GM12878 (cell line): ENCODE measurements at regions not wholly inside any gene's neighbourhood (a gene's known extent, or its start where the extent isn't known, plus 50 kb on each side); places are given as distances from the start of the nearest gene placed in this dataset.

Experiments
- ATAC-seq: fragments of 200-7000 bp; cut with Tn5 transposase; 3 replicates; pipeline ENCODE4 v1.9.1; 2020; ENCODE audit warnings: mild to moderate bottlenecking, moderate library complexity
- BruUV-seq: library from RNA; stranded (reverse); fragments of 400-500 nt; replicated peaks from 2 replicates; lab custom pipeline; 2021; lab: Mats Ljungman, UMichigan
- CTCF ChIA-PET: fragments of 300-600 bp; sonication (Branson Sonifier 250); formaldehyde crosslinking; extraction: SDS; loops from one replicate; lab custom pipeline; 2021; ENCODE audit warnings: inconsistent platforms; lab: Yijun Ruan, JAX
- POLR2A ChIA-PET: fragments of 350-600 bp; formaldehyde crosslinking; extraction: SDS; loops from one replicate; lab custom pipeline; 2021; ENCODE audit warnings: inconsistent platforms; lab: Charles Lee
- RAD21 ChIA-PET: fragments of 300-600 bp; sonication (Branson Sonifier 250); formaldehyde crosslinking; loops from one replicate; lab custom pipeline; 2023; ENCODE audit warnings: antibody characterized with exemption; ENCODE audit not compliant: unreplicated experiment; lab: Charles Lee
- SMC1A ChIA-PET: fragments of 300-600 bp; sonication (Branson Sonifier 250); formaldehyde crosslinking; loops from one replicate; lab custom pipeline; 2023; ENCODE audit not compliant: unreplicated experiment, uncharacterized antibody; lab: Charles Lee
- DNase-seq: peaks from one replicate; pipeline ENCODE4 v3.0.0-alpha.2; 2011; ENCODE audit warnings: low read depth, low spot score
- FAIRE-seq: peaks from 3 replicates; lab custom pipeline; 2011; peaks lifted over from hg19 to GRCh38; lab: Jason Lieb, UNC
- H2AFZ ChIP-seq: 2 replicates; pipeline ENCODE4 v1.6.0; 2011; ENCODE audit warnings: low read depth, low read length, control low read depth; ENCODE audit not compliant: control insufficient read depth
- H3K27ac ChIP-seq: 2 replicates; pipeline ENCODE4 v1.5.1; 2011; ENCODE audit warnings: control low read depth; ENCODE audit not compliant: control insufficient read depth, insufficient read depth
- H3K27me3 ChIP-seq, 2 experiments: replicated peaks in 1 of 2; 2 replicates each; pipeline versions ENCODE4 v1.6.0 to v1.6.1; 2011; ENCODE audit warnings: low read length in 1 of 2; ENCODE audit not compliant: control insufficient read depth in 2 of 2, insufficient read depth in 2 of 2
- H3K36me3 ChIP-seq, 2 experiments: 2 replicates each; pipeline ENCODE4 v1.5.1; 2011; ENCODE audit warnings: low read length in 1 of 2; ENCODE audit not compliant: control insufficient read depth in 2 of 2, insufficient read depth in 2 of 2
- H3K4me1 ChIP-seq: 2 replicates; pipeline ENCODE4 v1.6.1; 2011; ENCODE audit warnings: mild to moderate bottlenecking, low read length, moderate library complexity, mixed read lengths; ENCODE audit not compliant: control insufficient read depth, insufficient read depth
- H3K4me2 ChIP-seq: 2 replicates; pipeline ENCODE4 v1.6.0; 2011; ENCODE audit warnings: control low read depth; ENCODE audit not compliant: control insufficient read depth, insufficient read depth
- H3K4me3 ChIP-seq: fragments of 200-600 bp; sonication (generic); 2 replicates; pipeline ENCODE4 v1.5.1; 2016
- H3K79me2 ChIP-seq: 2 replicates; pipeline ENCODE4 v1.6.0; 2011; ENCODE audit warnings: low read length; ENCODE audit not compliant: control insufficient read depth, insufficient read depth
- H3K9ac ChIP-seq: 2 replicates; pipeline ENCODE4 v1.8.0; 2011; ENCODE audit warnings: low read length, control low read depth, mixed read lengths; ENCODE audit not compliant: control insufficient read depth, insufficient read depth
- H3K9me3 ChIP-seq: replicated peaks from 3 replicates; pipeline ENCODE4 v1.5.1; 2011; ENCODE audit warnings: mild to moderate bottlenecking, low read length; ENCODE audit not compliant: control insufficient read depth, insufficient read depth
- H4K20me1 ChIP-seq: 2 replicates; pipeline ENCODE4 v1.6.0; 2011; ENCODE audit not compliant: control insufficient read depth, insufficient read depth
- ETV6 ChIP-seq, 2 experiments: fragments of 450-650 bp in 1 of 2; IDR thresholded peaks in 1 of 2; conservative IDR thresholded peaks in 1 of 2; 2 replicates each; pipeline ENCODE4 v1.6.1; 2014; ENCODE audit warnings: antibody characterized with exemption in 1 of 2, borderline replicate concordance in 1 of 2, low read depth in 1 of 2, mild to moderate bottlenecking in 1 of 2, moderate library complexity in 1 of 2
- EZH2 ChIP-seq: IDR thresholded peaks from 2 replicates; pipeline ENCODE4 v1.6.1; 2012; ENCODE audit warnings: low read depth, mild to moderate bottlenecking, control low read depth, inconsistent platforms, low read length, borderline replicate concordance; ENCODE audit not compliant: control insufficient read depth
- HDAC6 ChIP-seq: fragments of 200-600 bp; sonication (generic); IDR thresholded peaks from one replicate; pipeline ENCODE4 v1.8.0; 2017; ENCODE audit warnings: antibody characterized with exemption; ENCODE audit not compliant: unreplicated experiment
- HDGF ChIP-seq: fragments of 450-650 bp; IDR thresholded peaks from 2 replicates; pipeline ENCODE4 v1.6.1; 2016; ENCODE audit warnings: antibody characterized with exemption
- IRF4 ChIP-seq: IDR thresholded peaks from 2 replicates; pipeline ENCODE4 v1.6.1; 2011; ENCODE audit warnings: low read depth, low read length
- JUNB ChIP-seq: IDR thresholded peaks from 2 replicates; pipeline ENCODE4 v1.6.1; 2016; ENCODE audit warnings: antibody characterized with exemption, mild to moderate bottlenecking
- MEF2B ChIP-seq: fragments of 450-650 bp; IDR thresholded peaks from 2 replicates; pipeline ENCODE4 v1.6.1; 2018; ENCODE audit warnings: mild to moderate bottlenecking, moderate library complexity; ENCODE audit not compliant: partially characterized antibody, poor library complexity, severe bottlenecking
- PAX8 ChIP-seq: fragments of 450-650 bp; IDR thresholded peaks from 2 replicates; pipeline ENCODE4 v1.6.1; 2017; ENCODE audit warnings: mild to moderate bottlenecking, moderate library complexity
- POU2F2 ChIP-seq: IDR thresholded peaks from 3 replicates; pipeline ENCODE4 v1.6.1; 2011; ENCODE audit warnings: low read depth, mild to moderate bottlenecking, low read length, borderline replicate concordance
- RAD21 ChIP-seq: IDR thresholded peaks from 2 replicates; pipeline ENCODE4 v1.6.1; 2011; ENCODE audit warnings: mild to moderate bottlenecking, low read depth, low read length, moderate library complexity; ENCODE audit not compliant: insufficient read depth
- RFX5 ChIP-seq: IDR thresholded peaks from 2 replicates; pipeline ENCODE4 v1.6.1; 2011; ENCODE audit warnings: low read depth, low read length, improper control_type of control experiment
- SMAD5 ChIP-seq: IDR thresholded peaks from 2 replicates; pipeline ENCODE4 v1.6.1; 2016; ENCODE audit warnings: antibody characterized with exemption, low read depth
- TCF3 ChIP-seq: IDR thresholded peaks from 2 replicates; pipeline ENCODE4 v1.6.1; 2012; ENCODE audit warnings: low read depth, mild to moderate bottlenecking, low read length, borderline replicate concordance; ENCODE audit not compliant: insufficient read depth
- ZSCAN29 ChIP-seq: fragments of 450-650 bp; IDR thresholded peaks from 2 replicates; pipeline ENCODE4 v1.6.1; 2017; ENCODE audit warnings: mild to moderate bottlenecking, moderate library complexity
- WGBS: methylation state at CpG from one replicate; pipeline ENCODE4 v1.1.6; 2016; ENCODE audit warnings: low lambda C conversion rate; ENCODE audit not compliant: insufficient replicate concordance, insufficient coverage; ENCODE audit errors: missing lambda C conversion rate; 5-methylcytosine and 5-hydroxymethylcytosine counted together
- in situ Hi-C: fragments of 300-500 bp; cut with MboI; formaldehyde crosslinking; loops from 9 replicates; pipeline ENCODE4 v1.14.3; 2018; ENCODE audit warnings: mixed read lengths
- intact Hi-C: fragments of 100-400 bp; cut with micrococcal nuclease; formaldehyde crosslinking; loops from one replicate; pipeline ENCODE4 v1.14.2; 2022; ENCODE audit not compliant: unreplicated experiment
- TF ChIP-seq, protein P1 (sequence below): IDR thresholded peaks from 2 replicates; pipeline ENCODE4 v1.6.1; 2012; ENCODE audit warnings: mild to moderate bottlenecking, low read depth, low read length
- TF ChIP-seq, protein P2 (sequence below): fragments of 450-650 bp; IDR thresholded peaks from 2 replicates; pipeline ENCODE4 v1.6.1; 2017; ENCODE audit warnings: antibody characterized with exemption, mild to moderate bottlenecking, moderate library complexity
- TF ChIP-seq, protein P3 (sequence below): fragments of 450-650 bp; IDR thresholded peaks from 2 replicates; pipeline ENCODE4 v1.6.1; 2014; ENCODE audit warnings: mild to moderate bottlenecking

DNA sequence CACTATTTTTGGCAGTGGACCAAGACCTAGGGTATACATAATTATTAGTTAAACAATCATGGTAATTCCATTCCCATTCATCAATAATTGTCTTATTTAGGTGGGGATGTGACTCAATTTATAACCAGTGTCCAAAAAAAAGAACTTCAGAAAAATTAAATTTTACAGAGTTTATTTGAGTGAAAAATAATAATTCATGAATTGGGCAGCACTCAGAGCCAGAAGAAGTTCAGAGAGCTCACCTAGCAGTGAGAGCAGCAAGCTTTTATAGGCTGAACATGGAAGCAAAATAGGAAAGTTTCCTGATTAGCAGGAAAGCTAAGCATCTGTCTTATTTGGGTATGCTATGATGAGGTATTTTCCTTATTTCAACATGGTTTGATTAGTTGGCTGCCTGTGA, 500.8 kb downstream of the PCDH7 start (continued):
- TF ChIP-seq, protein P1, sequence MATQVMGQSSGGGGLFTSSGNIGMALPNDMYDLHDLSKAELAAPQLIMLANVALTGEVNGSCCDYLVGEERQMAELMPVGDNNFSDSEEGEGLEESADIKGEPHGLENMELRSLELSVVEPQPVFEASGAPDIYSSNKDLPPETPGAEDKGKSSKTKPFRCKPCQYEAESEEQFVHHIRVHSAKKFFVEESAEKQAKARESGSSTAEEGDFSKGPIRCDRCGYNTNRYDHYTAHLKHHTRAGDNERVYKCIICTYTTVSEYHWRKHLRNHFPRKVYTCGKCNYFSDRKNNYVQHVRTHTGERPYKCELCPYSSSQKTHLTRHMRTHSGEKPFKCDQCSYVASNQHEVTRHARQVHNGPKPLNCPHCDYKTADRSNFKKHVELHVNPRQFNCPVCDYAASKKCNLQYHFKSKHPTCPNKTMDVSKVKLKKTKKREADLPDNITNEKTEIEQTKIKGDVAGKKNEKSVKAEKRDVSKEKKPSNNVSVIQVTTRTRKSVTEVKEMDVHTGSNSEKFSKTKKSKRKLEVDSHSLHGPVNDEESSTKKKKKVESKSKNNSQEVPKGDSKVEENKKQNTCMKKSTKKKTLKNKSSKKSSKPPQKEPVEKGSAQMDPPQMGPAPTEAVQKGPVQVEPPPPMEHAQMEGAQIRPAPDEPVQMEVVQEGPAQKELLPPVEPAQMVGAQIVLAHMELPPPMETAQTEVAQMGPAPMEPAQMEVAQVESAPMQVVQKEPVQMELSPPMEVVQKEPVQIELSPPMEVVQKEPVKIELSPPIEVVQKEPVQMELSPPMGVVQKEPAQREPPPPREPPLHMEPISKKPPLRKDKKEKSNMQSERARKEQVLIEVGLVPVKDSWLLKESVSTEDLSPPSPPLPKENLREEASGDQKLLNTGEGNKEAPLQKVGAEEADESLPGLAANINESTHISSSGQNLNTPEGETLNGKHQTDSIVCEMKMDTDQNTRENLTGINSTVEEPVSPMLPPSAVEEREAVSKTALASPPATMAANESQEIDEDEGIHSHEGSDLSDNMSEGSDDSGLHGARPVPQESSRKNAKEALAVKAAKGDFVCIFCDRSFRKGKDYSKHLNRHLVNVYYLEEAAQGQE, result no peak
- TF ChIP-seq EZH2 (no peak), HDGF (no peak), IRF4 (no peak), SMAD5 (no peak)
- TF ChIP-seq, protein P2, sequence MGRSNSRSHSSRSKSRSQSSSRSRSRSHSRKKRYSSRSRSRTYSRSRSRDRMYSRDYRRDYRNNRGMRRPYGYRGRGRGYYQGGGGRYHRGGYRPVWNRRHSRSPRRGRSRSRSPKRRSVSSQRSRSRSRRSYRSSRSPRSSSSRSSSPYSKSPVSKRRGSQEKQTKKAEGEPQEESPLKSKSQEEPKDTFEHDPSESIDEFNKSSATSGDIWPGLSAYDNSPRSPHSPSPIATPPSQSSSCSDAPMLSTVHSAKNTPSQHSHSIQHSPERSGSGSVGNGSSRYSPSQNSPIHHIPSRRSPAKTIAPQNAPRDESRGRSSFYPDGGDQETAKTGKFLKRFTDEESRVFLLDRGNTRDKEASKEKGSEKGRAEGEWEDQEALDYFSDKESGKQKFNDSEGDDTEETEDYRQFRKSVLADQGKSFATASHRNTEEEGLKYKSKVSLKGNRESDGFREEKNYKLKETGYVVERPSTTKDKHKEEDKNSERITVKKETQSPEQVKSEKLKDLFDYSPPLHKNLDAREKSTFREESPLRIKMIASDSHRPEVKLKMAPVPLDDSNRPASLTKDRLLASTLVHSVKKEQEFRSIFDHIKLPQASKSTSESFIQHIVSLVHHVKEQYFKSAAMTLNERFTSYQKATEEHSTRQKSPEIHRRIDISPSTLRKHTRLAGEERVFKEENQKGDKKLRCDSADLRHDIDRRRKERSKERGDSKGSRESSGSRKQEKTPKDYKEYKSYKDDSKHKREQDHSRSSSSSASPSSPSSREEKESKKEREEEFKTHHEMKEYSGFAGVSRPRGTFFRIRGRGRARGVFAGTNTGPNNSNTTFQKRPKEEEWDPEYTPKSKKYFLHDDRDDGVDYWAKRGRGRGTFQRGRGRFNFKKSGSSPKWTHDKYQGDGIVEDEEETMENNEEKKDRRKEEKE, result no peak

DNA sequence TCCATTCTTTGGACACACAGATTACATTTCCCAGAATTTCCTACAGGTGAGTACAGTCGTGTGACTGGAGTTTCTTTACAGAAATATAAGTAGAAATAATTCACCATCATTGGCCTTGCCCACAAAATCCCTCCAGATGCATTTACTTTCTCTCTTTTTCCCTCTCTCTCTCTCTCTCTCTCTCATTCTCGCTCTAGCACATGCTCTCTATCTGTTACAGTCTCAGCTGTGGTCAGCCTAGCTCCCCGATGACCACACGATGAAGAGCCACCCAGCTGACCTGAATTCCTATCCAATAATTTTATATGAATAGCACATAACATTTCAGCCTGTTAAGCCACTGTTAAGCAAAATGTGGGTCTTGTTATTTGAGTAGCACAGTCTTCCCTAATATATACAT, 507.9 kb downstream of the PCDH7 start:
- intact Hi-C loops, result no loop called here
- ATAC-seq (no peak), FAIRE-seq (no peak), DNase-seq (no peak)
- H3K9ac ChIP-seq, result no peak overlapping the region
- H3K9me3 ChIP-seq, result no peaks in the 10 kb centered on the region; the same call in 1 of the 3 replicates
- WGBS, result 41% methylated on average over 4 of the region's 4 CpGs
- H4K20me1 ChIP-seq, result no peaks in the 10 kb centered on the region
- H3K4me1 ChIP-seq, result no peaks in the 10 kb centered on the region
- ChIA-PET SMC1A (no interaction called here), CTCF (no interaction called here), RAD21 (no interaction called here), POLR2A (no interaction called here)
- no peak for TF ChIP-seq HDAC6
- TF ChIP-seq POU2F2, result no peak
- TF ChIP-seq JUNB, result no peak
- TF ChIP-seq TCF3, result no peak
- TF ChIP-seq PAX8, result no peak
- TF ChIP-seq ZSCAN29, result no peak
- TF ChIP-seq, protein P3, sequence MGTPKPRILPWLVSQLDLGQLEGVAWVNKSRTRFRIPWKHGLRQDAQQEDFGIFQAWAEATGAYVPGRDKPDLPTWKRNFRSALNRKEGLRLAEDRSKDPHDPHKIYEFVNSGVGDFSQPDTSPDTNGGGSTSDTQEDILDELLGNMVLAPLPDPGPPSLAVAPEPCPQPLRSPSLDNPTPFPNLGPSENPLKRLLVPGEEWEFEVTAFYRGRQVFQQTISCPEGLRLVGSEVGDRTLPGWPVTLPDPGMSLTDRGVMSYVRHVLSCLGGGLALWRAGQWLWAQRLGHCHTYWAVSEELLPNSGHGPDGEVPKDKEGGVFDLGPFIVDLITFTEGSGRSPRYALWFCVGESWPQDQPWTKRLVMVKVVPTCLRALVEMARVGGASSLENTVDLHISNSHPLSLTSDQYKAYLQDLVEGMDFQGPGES, result no peak
- no peak for TF ChIP-seq RAD21
- no peak for TF ChIP-seq ETV6 (conservative IDR thresholded peaks at IDR 0.05 in 1 of 2, IDR thresholded peaks at IDR 0.05 in 1 of 2; ENCODE audit: borderline replicate concordance in 1 of 2, low read depth in 1 of 2)
- TF ChIP-seq RFX5, result no peak
- TF ChIP-seq MEF2B, result no peak
- in situ Hi-C loops, result no loop called here
- H3K27me3 ChIP-seq, result no peaks in the 10 kb centered on the region
- H3K36me3 ChIP-seq, result no peaks in the 10 kb centered on the region
- H2AFZ ChIP-seq, result no peak overlapping the region
- H3K4me2 ChIP-seq, result no peak overlapping the region
- H3K27ac ChIP-seq, result no peak overlapping the region
- no TSS peak for BruUV-seq
- H3K79me2 ChIP-seq, result no peaks in the 10 kb centered on the region
- H3K4me3 ChIP-seq, result no peak overlapping the region
